HG03060 (cell line): ENCODE measurements at regions not wholly inside any gene's neighbourhood (a gene's known extent, or its start where the extent isn't known, plus 50 kb on each side); places are given as distances from the start of the nearest gene placed in this dataset.

Source experiments
- ATAC-seq: cut with Tn5 transposase; IDR thresholded peaks from one replicate; pipeline ENCODE4 v1.9.1; 2021; ENCODE audit warnings: low read depth, moderate number of reproducible peaks; ENCODE audit not compliant: unreplicated experiment

- ATAC-seq = no peak
Measured at GRCh38 chr11:11141065-11141464, 212.0 kb downstream of the CSNK2A3 start.

- ATAC-seq = no peak
Measured at GRCh38 chr11:11140510-11140909, 212.5 kb downstream of the CSNK2A3 start.

DNA sequence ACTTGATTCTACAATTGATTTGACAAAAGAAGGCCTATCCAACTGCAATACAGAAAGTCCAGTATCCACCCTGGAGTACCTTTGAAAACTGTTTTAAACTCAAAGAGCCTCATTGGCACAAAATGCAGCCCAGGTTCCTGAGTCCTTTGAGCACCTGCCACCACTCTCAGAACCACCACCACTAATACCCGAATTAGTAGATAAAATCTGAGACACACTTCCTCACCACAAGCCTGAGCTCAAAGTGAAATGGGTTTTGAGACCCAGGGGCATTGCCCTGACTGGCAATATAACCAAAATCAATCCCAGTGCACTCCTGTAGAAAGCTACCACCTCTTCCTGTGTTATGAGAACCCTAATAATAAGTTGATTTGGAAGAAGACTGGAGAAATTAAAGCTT is 215.7 kb downstream of the CSNK2A3 start:
- ATAC-seq = no peak

DNA sequence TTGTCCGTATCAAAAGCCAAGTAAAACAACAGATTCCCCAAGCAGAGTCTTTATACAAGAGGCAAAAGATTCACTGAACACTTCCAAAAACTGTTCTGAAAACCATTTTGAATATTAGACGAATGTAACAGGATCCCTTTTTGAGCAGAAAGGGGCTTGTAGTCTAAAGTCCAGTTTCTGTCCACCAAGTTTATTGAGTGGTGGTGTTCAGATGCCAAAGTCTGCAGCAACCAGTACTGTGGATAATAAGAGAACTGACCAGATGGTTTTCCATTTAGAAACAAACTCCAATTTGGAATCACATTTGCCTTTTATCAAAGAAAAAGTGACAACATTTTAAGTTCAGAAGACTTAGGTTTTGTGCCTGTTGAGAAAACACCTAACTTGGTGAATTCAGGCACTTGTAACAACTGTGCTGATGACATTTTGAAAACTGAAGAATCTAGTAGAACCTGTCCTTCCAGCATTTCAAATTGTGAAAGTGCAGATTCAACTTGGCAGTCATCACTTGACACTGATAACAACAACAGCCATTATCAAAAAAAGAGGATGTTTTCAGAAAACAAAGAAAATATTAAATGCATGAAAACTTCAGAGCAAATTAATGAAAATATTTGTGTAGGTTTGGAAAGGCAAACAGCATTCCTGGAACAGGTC is 217.1 kb downstream of the CSNK2A3 start:
- no peak for ATAC-seq

DNA sequence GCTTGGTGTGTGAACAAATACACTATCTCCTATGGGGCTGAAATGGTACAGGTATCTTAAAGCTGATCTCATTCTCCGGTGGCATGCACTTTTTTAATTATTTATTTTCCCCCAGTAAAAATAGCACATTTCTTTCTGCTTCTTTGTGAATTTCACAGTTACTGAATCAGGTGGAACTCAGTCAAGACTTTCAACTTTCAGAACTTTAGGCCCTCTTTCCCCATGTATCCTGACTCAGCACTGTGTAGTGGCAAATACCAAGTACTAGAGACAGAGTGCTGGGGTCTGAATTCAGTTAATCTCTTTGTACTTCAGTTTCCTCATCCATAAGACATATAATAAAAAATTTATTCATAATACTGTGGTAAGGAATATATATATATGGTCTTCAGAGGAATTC is 223.9 kb downstream of the CSNK2A3 start:
- ATAC-seq = no peak

- ATAC-seq = no peak
Measured at GRCh38 chr11:11125618-11126017, 227.4 kb downstream of the CSNK2A3 start.

DNA sequence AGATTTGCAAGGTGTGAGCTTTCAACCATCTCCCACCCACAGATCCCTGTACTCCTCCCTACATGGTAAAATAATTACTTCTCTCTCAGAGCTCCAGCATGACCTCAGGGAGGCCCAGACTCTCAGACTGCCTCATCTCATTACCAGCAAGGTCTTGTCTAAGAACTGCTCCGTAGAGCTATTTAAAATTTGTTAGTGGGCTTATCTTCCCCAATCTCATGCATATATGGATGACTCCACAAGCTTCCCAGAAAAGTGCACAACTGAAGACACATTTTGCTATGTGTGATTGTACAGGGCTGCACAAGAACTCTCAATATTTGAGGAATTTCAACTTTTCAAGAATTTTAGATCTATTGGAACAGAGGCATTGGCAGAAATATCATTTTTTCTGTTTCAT is 230.3 kb downstream of the CSNK2A3 start:
- no peak for ATAC-seq

- no peak for ATAC-seq
Measured at GRCh38 chr11:11119917-11120316, 233.1 kb downstream of the CSNK2A3 start.

GRCh38 chr11:11117730-11118129 is 235.3 kb downstream of the CSNK2A3 start:
- no peak for ATAC-seq

GRCh38 chr11:11115475-11115874 is 237.6 kb downstream of the CSNK2A3 start:
- no peak for ATAC-seq

DNA sequence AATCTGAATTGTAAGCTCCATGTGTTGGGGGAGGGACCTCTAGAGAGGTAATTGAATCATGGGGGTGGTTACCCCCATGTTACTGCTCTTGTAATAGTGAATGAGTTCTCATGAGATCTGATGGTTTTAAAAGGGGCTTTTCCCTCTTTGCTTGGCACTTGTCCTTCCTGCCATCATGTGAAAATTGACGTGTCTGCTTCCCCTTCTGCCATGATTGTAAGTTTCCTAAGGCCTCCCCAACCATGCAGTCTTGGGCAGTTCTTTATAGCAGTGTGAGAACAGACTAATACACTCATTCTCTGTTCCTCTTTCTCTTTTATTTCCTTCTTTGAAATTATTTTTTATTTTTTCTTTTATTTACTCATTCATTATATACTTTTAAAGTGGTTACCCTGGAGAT is 239.4 kb downstream of the CSNK2A3 start:
- ATAC-seq = no peak

- ATAC-seq = no peak
Measured at GRCh38 chr11:11108026-11108425, 245.0 kb downstream of the CSNK2A3 start.

- no peak for ATAC-seq
Measured at GRCh38 chr11:11107076-11107723, 245.8 kb downstream of the CSNK2A3 start.

GRCh38 chr11:11105361-11105760 is 247.5 kb upstream of the ZBED5 start:
- ATAC-seq = no peak

GRCh38 chr11:11095831-11096723 is 238.2 kb upstream of the ZBED5 start:
- no peak for ATAC-seq

DNA sequence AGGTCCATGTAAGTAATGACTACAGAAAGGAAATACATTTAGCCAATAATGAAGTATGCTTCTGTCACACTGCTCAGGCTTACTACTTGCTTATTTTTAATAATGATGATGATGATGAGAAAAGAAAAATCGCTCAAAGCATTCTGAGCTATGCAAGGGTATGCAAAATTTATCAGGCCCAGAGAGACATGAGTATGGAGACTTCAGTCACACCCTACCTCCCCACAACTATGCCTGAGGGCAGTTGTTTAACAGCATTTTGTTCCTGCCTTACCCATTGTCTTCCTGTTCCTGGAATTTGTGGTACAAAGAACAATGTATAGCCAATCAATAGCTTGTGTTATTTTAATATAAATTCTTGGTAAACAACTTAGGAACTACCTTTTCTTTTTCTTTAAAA is 232.6 kb upstream of the ZBED5 start:
- no peak for ATAC-seq

DNA sequence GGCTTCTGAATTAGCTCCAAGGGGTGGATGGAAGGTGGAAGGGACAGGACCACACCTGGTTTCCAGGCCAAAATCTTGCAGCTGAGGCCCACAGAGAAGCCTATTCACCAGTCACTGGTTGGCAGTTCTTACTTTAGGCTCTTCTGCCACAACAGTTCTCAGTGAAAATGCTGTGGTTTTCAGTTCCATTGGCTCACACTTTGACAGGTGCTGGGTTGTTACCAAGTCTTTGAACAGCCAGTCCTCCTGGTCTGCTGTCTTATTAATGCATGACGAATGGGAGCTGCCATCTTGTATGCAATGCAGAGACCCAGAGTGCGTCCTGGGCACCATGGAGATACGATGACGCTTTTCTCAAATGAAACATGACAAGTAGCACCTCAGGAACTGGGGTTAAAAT is 232.0 kb upstream of the ZBED5 start:
- ATAC-seq = no peak

DNA sequence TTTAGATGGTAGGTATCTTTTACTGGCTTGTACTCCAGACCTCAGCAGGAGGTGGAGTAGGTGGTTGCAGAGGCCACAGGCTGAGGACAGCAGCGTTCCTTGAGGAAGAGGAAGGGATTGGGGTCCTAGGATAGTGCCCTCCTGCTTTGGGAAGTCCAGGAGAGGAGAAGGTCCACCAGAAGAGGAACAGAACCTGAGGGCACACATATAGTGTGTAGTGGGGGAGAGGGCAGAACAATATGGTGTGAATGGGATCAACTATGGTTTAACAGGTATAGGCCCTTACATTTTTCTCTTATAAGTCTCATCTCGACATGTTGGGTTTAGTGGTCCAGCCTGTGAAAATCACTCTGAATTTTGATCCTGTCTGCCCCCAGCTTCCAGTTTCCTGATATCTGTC is 229.1 kb upstream of the ZBED5 start:
- ATAC-seq = no peak

DNA sequence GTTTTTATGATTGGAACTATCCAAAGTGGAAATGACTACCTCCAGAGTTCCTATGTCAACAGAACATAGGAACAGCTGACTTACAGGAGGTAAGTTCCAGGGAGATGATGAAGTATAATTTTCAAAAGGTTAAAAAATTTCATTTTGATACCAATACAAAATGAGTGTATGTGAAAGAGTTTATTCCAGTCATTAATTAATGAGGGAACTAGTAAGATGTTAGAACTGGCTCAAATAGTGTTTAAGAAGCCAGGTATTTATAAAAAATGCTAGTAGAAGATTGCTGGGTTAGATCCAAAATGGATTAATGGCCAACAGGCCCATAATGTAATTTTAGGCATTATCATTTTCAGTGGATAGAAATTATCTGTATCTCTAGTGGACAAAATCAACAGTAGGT is 227.7 kb upstream of the ZBED5 start:
- ATAC-seq = no peak

DNA sequence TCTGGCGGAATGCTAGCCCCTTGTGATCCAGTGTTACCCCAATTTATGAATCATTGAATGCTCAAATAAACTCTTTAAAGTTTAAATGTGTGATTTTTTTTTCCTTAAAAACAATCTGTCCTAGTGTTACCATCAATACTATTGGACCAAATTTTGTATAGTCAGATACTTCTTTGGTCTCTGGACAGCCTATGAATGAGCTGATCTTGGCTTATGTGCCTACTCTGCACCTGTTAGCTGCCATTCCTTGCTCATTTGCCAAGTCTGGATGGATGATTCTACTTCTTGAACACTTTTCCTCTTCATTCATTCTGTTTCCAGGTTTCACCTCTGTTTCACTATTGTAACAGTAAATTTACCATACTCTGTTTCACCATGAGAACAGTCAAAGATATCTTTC is 226.5 kb upstream of the ZBED5 start:
- ATAC-seq = no peak

DNA sequence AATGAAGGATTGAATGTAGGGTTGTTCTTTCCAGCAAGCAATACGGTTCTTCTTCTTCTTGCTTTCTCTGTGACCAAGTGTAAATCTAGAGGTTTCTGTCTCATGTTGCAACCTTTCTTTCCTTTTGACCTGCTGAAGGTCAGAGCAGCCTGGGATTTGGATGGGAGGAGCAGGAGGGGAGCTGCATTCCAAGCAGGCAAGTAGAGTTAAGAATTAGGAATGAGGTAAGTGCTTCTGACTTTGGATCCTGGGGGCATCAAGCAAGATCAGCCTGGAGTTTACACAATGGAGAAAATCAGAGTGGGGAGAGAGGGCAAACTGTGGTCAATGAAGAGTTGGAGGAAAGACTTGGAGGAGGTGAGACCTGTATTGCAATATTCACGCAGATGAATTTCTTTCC is 225.6 kb upstream of the ZBED5 start:
- ATAC-seq = no peak

DNA sequence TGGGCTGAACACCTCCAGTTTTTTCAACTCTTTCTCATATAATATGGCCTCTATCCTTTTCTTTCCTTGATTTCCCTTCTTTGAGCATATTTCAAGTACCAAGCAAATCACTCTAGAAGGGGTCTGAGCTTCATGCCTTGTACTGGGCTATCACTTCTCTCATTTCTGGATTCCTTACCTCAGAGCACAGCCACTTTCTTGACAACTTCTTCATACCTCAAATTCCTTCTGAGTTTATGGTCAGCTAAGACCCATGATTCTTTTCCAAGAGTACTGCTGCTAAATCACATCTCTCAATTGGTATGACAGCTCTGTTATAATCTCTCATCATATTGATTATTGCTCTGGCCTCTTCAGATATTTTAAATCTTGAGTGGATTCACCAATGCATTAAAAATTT is 224.8 kb upstream of the ZBED5 start:
- ATAC-seq = no peak
